ENCODE measurements at regions not wholly inside any gene's neighbourhood (a gene's known extent, or its start where the extent isn't known, plus 50 kb on each side); places are given as distances from the start of the nearest gene placed in this dataset.

DNA sequence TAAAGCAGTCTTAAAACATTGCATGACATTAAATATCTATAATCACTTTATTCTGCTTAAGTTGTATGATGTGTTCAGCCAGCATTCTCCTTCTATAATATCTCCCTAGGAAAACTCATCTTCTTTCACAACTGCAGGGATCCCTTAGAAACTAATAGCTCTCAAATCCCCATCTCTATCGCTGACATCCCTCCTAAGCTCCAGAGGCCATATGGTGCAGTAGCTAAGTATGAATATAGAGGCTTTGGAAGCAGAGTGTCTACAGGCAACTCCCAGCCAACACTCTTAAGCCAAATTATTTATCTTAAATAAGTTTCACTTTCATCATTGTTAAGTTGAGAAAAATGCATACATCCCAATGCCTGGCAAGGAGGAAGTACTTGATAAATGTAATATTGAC is 349.5 kb upstream of the MIR17HG start:
- TF ChIP-seq, protein P1, sequence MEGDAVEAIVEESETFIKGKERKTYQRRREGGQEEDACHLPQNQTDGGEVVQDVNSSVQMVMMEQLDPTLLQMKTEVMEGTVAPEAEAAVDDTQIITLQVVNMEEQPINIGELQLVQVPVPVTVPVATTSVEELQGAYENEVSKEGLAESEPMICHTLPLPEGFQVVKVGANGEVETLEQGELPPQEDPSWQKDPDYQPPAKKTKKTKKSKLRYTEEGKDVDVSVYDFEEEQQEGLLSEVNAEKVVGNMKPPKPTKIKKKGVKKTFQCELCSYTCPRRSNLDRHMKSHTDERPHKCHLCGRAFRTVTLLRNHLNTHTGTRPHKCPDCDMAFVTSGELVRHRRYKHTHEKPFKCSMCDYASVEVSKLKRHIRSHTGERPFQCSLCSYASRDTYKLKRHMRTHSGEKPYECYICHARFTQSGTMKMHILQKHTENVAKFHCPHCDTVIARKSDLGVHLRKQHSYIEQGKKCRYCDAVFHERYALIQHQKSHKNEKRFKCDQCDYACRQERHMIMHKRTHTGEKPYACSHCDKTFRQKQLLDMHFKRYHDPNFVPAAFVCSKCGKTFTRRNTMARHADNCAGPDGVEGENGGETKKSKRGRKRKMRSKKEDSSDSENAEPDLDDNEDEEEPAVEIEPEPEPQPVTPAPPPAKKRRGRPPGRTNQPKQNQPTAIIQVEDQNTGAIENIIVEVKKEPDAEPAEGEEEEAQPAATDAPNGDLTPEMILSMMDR (IDR thresholded peaks at IDR 0.05) = no peak
- TF ChIP-seq POLR2A (IDR thresholded peaks at IDR 0.05) = no peak
- no peak for TF ChIP-seq EP300 (IDR thresholded peaks at IDR 0.05; ENCODE audit: low read depth)
